HG03175 (cell line): ENCODE measurements at regions not wholly inside any gene's neighbourhood (a gene's known extent, or its start where the extent isn't known, plus 50 kb on each side); places are given as distances from the start of the nearest gene placed in this dataset.

ENCODE experiments used
- ATAC-seq: cut with Tn5 transposase; IDR thresholded peaks from one replicate; pipeline ENCODE4 v1.9.1; 2021; ENCODE audit warnings: mild to moderate bottlenecking, moderate library complexity; ENCODE audit not compliant: unreplicated experiment

DNA sequence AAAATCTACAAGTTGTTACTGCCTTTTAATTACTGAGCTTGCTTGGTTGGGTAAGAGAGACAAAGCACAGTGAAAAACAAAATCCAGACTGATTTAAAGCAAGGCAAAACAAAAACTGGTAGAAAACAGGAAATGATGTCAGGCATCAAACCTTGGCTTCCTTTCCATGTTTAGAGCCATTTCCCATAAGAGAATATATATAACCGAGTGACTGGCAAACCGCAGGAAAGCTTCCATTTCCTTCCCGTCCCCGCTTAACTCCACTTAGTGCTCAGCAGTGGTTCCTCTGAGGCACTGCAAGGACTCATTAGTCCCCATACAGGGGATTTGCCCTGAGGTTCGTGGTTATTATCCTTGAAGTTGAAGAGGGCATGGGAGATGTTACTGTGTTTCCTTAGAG lies 446.3 kb downstream of the LPIN1 start:
- ATAC-seq = no peak

DNA sequence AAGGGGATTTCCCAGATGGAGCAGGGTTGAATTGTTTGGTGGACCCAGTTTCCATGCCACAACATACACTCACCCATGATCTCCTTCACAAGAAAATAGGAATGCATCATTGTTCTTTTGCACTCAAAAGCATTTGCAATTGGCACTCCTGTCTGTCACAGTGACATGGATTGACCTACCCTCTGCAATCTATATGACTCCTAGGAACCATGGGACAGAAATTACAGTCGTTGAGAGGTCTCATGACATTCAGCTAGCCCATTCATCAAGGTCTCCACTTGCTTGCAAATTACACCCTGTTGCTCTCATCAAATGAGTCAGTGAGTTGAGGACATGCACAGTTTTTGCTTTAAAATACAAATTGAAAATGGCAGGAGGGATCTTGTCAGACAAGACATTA lies 448.5 kb downstream of the LPIN1 start:
- ATAC-seq = no peak

- ATAC-seq = peak; percentile 59
These were observed 450.1 kb downstream of the LPIN1 start for GRCh38 chr2:12196495-12196894.

GRCh38 chr2:12197133-12197532 lies 450.7 kb downstream of the LPIN1 start:
- no peak for ATAC-seq

DNA sequence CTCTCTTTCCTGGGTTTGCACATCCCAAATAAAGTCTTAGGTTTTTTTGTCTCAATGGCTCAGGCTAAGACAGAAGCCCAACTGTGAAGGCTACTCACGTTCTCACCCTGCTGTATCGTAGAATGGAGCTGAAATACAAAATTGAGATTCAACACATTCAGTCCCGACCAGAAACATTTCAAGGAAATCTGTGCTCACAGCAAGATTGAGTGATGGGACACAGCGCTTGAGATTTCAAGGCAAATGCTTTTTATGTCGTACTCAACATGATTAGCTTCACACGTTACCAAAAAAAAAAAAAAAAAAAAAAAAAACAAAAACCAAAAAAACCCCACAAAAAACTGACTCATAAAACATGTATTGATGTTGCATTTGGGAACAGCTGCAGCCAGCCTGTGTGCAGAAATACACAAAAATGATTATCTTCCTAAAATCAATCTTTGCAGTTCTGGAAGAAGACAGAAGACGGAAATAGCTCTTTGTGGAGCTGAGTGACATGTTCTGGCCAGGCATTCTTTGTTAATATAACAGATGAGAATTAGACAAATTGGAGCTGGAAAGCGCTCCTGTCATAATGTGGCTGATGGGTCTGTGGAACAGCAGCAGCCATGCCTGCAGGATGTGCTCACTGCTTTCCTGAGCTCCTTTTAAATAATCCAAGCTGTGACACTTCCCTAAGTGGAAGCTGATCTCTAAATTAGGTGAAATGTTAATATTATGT lies 453.2 kb downstream of the LPIN1 start:
- ATAC-seq = no peak

DNA sequence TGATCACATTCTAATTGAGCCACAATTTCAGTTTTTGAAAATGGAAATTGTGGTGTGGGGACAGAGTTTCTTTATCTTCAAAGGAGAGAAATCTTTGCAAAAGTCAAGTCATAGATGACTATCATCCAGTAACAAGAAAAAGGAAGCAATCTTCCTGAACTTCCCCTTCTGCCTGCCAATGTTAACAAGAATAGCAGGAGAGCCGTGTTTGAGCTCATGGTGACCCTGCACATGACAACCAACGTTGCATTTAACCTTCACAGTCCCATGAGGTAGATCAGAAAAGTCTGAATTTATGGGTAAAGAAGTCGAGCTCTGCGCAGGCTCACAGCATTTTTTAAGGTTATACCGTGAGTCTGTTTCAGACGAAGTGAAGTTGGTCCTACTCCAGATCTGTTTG lies 454.9 kb downstream of the LPIN1 start:
- no peak for ATAC-seq

GRCh38 chr2:12202313-12203075 lies 456.1 kb downstream of the LPIN1 start:
- no peak for ATAC-seq

DNA sequence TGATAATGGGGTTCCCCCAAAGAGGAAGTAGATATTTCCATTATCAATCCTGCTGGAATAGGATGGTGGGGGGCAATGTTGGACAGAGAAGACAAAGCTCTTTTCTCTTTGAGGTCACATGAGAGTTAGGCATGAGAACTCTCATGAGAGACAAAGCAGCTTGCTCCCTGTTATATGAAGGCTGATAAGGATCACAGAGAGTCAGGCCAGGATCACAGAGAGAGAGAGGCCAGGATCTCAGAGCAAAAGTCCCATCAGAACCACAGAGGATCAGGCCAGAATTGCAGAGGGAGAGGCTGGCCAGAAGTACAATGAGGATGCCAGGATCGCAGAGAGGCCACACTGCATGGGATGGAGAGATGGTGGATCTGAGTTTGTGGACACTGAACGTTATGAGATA lies 457.1 kb downstream of the LPIN1 start:
- ATAC-seq = no peak

DNA sequence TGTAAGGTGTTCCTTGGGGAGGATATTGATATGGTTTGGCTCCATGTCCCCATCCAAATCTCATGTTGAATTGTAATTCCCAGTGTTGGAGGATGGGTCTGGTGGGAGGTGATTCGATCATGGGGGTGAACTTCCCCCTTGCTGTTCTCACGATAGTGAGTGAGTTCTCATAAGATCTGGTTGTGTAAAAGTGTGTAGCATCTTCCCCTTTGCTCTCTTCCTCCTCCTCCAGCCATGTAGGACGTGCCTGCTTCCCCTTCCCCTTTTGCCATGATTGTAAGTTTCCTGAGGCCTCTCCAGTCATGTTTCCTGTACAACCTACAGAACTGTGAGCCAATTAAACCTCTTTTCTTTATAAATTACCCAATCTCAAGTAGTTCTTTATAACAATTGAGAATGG lies 458.7 kb downstream of the LPIN1 start:
- no peak for ATAC-seq

DNA sequence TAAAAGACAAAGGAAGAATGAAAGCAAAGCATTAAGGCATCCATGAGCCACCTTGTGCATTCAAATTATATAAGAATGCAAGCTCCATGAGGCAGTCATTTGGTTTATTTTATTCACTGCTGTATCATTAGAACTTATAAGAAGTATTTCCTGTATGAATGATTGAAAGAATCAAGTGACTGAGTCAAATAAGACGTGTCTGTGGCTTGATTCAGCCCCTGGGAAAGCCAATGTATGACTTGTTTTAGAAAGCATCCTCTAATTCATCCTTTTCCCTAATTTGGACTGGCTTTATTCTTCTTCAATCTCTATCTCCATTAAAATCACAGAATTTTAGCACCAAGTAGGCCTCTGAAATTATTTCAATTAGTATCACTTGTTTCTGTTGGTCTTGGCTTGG lies 461.1 kb downstream of the LPIN1 start:
- no peak for ATAC-seq

DNA sequence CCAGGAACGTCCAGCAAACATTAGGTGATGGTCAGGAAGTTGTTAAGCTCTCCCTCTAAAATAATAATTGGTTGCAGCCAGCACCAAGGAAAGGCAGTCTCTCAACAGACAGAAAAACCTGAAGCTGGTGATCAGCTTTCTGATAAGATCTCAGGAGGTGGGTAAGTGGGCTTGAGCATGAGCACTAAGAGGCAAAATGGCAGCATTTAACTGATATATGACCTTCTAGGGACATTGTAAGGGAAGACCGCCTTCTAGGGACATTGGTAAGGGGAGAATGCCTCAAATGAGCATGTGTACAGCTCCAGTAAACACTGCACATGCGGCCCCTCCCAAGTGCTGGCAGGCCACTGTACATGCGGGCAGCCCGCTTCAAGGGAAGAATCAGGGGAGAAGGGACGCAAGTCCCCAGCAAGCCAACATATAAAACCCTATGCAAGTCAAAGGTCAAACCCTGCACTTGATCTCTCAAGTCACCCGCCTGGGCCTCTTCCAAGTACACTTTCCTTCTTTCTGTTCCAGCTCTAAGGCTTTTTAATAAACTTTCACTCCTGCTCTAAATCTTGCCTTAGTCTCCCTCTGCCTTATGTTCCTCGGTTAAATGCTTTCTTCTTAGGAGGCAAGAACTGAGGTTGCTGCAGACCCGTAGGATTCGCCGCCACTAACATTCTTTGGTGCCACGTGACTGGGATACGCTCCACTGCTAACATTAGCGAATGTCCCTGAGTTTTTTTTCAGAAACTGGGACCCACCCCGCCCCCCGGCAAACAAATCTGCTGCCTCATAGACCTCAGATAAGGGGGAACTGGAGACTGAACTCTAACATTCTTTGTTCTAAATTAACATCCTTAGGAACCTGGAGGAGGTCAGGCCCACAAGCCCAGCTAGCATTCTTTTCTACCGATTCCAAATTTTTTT lies 463.8 kb downstream of the LPIN1 start:
- ATAC-seq = no peak

GRCh38 chr2:12211326-12212175 lies 465.1 kb downstream of the LPIN1 start:
- ATAC-seq = no peak

GRCh38 chr2:12212841-12213597 lies 466.6 kb downstream of the LPIN1 start:
- no peak for ATAC-seq

DNA sequence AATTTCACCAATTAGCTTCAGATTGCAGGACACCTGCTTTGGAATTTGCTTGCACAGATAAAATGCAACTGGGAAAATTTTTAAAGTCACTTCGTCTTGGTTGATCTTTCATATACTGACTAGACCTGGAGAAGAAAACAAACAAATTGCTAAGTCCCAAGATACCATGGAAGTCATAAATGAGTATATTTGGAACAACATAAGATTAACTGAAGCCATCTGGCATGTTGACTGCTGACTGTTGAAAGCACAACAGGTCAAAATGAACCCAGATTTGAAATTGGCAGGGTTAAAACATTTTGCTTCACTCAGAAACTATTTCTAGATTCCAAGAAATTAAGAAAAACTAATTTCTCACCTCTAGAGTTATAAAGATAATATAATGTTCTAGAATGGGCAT lies 470.7 kb downstream of the LPIN1 start:
- no peak for ATAC-seq

- no peak for ATAC-seq
These were observed 473.3 kb downstream of the LPIN1 start for GRCh38 chr2:12219761-12220160.

DNA sequence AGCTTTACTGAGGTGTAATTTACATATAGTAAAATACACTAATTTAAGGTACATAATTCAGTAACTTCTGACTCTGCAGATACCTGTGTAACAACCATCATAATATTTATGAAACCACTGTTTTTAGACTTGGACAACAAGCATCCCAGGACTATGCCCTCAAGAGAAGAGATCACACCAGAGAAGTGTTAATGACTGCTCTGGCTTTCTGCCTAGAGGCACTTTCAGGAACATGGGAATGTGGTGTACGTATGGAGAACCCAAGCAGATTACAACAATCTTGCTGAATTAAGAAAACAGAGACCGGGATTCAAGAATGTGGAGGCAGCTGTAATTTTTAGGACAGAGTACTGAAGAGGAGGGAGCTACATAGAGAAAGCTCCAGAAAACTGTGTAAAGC lies 475.2 kb downstream of the LPIN1 start:
- ATAC-seq = no peak

DNA sequence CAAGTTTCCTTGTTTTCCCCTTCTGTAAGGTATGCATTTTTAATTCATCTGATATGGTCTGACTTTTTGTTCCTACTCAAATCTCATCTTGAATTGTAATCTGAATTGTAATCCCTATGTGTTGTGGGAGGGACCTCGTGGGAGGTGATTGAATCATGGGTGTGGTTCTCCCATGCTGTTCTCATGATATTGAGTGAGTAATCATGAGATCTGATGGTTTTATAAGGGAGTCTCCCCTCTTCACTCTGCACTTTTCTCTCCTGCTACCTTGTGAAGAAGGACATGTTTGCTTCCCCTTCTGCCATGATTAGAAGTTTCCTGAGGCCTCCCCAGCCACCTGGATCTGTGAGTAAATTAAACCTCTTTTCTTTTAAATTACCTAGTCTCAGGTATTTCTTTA lies 476.1 kb downstream of the LPIN1 start:
- ATAC-seq = no peak

DNA sequence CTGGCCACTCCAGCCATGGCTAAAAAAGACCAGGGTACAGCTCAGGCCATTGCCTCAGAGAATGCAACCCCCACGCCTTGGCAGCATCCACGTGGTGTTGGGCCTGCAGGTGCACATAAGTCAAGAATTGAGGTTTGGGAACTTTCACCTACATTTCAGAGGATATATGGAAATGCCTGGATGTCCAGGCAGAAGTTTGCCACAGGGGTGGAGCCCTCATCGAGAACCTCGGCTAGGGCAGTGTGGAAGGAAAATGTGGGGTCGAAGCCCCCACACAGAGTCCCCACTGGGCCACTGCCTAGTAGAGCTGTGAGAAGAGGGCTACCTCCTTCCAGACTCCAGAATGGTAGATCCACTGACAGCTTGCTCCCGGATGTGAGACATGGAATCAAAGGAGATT lies 477.3 kb downstream of the LPIN1 start:
- ATAC-seq = no peak

DNA sequence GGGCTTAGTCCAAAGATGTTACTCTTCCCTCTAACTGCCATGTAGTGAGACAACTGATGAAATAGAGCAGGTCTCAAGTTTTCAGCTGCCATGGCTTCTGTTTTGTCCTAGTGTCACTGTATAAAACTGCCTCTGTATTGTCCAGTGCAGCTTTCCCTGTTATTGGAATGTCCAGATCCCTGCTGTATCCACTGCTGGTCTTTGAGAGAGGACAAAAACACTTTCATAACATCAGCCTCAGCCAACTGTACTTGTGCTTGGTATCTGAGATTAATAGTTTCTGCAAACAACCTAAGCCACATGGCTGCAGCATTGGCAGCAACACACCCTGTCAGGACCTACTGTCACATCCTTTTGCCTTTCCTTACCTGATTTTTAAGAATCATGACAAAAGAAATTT lies 480.2 kb downstream of the LPIN1 start:
- no peak for ATAC-seq
